ENCODE measurements at regions not wholly inside any gene's neighbourhood (a gene's known extent, or its start where the extent isn't known, plus 50 kb on each side); places are given as distances from the start of the nearest gene placed in this dataset.

DNA sequence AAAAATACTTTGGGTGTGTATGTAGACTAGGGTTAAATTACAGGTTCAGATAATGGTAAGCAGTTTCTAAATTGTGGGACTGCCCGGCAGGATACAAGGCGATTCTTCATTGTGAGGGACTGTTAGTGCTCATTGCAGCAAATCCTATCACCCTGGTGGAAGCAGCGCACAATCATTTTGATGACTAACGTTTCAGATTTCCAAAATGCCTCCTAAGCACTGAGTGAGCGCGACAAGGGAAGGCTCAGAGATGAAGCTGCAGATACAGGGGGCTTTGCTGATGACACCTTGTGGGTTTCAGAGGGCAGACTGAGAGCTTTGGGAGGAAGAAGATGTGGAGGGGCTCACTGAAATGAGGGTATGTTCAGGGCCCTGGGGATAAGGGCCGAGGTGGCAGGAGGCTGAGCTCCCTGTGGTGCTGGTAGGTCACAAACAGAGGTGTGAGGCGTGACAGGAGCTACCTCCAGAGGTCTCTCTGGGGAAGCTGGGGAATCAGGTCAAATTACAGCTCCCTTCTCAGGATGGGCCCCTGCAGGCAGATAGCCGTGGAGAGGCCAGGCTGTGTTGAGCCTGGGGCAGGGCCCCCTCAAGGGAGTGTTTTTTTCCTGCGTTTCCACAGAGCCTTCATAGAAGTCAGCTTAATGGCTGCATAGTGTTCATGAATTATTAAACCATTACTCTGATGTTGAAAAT is 84.5 kb upstream of the FYN start:
- ChIA-PET POLR2A (no interaction called here), CTCF (no interaction called here)

DNA sequence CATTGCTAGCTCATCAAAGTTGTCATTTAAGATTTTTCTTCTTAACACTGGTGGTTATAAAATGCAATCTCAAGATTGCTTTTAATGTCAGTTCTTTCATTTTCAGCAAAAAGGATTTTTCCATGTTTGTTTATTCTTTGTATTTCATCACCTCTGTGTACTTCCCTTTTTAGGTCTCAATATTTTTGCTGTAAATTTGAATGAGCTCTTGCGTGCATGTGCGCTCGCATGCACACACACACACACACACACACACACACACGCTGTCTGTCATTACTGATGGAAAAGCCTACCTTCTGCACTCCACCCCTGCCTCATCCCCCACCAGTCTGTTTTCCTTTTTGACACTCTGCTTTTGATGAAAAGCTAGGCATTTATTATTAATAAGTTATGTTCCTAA is 85.3 kb upstream of the FYN start:
- CTCF ChIA-PET = interaction anchor here (0.6 kb wide), 1 partner anchor 85 kb away, joined by 3 read pairs; the partner anchor contains the start of gene FYN
- POLR2A ChIA-PET = no interaction called here

DNA sequence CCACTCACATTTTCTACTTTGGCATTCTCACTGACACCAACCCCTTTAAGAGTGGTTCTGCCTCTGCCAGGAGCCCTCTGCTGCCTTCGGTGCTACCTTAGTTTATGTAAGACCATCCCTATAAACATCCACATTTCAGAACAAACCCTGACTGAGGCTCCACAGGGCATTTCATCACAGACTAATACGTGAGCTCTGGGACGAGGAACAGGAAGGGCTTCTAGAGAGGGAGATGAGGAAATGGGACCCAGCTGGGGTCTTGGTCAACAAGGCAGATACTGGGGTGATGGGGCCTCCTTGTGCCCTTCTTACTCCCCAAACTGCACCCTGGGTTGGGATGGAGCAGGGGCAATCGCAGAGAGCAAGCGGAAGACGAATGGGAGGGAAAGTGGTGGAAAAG is 86.5 kb upstream of the FYN start:
- CTCF ChIA-PET = interaction anchor here (0.9 kb wide), 1 partner anchor 86 kb away, joined by 3 read pairs; the partner anchor contains the start of gene FYN
- POLR2A ChIA-PET = no interaction called here

DNA sequence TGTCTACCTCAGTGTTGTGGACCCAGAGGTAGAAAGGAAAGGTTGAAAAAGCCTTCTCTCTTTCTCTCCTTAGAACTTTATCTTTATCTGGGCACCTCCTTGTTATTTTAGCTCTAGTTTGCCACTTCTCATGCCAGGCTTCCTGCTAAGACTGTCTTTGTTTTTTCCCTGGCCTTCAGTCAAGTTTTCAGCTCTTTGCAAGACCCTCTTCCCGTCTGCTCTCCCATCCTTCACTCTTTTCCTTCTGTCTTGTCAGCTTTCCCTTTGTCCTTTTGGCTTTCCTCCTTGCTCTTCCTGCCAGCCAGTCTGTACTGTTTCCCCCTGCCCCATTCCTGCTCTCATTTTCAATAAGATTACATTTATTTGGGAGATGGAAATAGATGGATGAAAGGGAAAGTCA is 86.8 kb upstream of the CCN6 start:
- ChIA-PET CTCF (no interaction called here), POLR2A (no interaction called here)

DNA sequence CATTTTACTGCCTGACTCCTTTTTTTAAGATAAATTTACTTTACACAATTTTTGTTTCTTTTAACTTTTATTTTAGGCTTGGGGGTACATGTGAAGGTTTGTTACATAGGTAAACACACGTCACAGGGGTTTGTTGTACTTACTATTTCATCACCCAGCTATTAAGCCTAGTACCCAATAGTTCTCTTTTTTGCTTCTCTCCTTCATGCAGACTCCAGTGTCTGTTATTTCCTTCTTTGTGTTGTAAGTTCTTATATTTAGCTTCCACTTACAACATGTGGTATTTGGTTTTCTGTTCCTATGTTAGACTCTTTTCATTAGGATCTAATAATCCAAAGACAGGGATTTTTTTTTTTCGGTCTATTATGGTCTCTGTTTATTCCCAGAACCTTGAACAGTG is 83.5 kb upstream of the CCN6 start:
- ChIA-PET CTCF (no interaction called here), POLR2A (no interaction called here)

DNA sequence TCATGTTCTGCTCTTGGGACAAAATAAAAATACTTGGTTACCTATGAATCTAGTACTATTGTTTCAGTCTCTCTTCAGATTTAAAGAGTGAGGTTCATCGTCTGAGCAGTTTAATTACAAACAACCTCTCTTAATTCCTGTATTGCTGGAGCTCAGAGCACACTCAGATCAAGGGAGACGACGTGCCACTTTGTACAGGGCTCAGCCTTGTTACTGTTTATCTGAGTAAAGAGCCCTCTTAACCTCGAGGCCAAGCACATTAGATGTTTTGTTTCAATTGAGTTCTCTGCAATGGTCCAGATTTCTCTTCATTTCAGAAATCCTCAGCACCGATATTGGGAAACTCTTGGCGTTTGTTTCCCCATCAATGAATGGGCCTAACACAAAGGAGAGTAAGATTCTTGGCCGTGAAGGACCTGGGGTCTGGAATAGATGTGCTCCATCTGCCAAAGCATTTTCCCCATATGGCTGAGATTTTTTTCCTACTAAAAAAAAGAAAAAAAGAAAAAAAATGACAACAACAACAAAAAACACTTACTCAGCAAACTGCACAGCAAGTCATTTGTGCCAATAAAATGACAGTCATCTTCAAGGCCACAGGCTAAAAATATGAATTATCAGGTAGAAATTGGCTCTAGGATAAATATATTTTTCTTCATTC is 82.6 kb upstream of the CCN6 start:
- POLR2A ChIA-PET = no interaction called here
- CTCF ChIA-PET = interaction anchor here (0.6 kb wide), 1 partner anchor 120 kb away, joined by 3 read pairs; no protein-coding TSS in a partner anchor

DNA sequence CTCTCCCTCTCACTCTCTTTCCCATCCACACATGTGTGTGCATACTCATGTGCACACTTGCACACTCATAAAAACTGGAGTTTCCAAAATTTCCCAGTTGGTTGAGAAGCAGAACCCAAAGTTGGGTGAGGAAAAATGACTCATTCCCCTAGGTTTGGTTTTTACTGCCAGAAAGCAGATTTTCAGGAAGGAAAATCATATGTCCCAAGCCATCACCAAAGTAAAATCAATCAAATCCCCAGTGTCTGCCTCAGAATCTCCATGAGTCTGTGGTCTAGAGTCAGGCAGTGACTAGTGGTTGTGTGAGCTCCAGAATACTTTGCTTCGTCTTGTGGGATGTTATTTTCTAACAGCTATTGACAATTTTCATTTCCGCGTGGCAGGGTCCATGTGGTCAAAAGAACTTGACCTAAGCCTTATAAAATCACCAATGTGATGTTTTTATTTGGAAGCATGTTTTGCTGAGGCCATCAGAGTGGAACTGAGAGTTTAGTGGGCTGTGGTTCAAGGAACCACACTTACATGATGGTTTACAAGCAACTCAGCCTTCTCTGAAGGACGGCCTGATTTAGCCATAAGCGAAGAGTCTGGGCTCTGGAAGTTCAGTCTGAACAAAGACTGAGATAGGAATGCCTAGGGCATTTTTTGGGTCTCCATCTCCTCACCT is 81.9 kb upstream of the CCN6 start:
- ChIA-PET CTCF (interaction anchor here (1.6 kb wide), 1 partner anchor 18 kb away, joined by 6 read pairs; no protein-coding TSS in a partner anchor), POLR2A (no interaction called here)

DNA sequence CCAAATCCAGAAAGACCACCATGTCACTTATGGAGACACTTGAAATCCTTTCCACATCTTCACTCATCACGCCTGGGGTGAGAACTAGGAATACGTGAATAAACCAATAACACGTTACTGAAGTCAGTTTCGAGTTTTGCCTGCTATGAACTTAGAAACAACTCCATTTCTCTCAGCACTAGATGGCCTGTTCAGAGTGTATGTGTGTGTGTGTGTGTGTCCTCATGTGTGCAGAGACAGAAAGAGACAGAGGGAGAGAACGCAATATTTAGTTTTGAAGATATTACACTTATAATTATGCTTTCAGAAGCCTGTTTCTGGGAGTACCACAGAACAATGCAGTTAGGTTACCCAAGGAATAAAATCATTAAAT is 81.2 kb upstream of the CCN6 start:
- POLR2A ChIA-PET = interaction anchor here (0.6 to 1.5 kb wide), 3 partner anchors 20 to 114 kb away, joined by 3 to 4 read pairs (median 3); no protein-coding TSS in a partner anchor
- CTCF ChIA-PET = interaction anchor here (1.1 to 1.6 kb wide), 2 partner anchors 17 to 20 kb away, joined by 3 to 6 read pairs; no protein-coding TSS in a partner anchor

DNA sequence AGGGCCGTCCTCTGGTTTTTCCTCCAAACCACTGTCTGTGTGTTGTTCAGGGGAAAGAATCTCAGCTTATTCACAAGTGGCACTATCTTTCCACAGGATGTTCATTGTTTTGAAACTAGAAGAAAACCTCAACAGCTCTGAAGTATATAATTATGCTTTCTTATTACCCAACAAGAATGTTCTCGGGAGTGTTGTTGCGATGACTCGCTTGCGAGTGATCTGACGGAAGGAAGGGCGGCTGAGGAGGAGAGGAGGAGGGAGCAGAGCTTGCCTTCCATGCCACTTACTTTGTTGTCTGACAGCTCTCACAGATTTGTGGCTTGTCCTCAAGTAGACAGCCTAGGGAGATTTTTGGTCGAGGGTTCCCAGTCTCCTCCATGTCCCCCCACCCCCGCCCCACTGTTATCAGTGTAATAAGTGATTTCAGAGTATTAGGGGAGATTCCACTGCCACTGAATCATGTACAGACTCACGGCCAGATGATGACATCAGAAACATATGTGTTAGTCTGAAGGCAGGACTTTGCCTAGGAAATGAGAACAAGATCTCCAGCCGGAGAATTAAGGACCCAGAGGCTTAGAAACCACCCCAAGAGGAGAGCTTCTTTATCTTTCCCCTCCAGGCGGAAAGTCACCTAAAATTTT is 80.7 kb upstream of the CCN6 start:
- CTCF ChIA-PET = interaction anchor here (1.1 to 1.6 kb wide), 3 partner anchors 12 to 19 kb away, joined by 3 to 6 read pairs (median 3); no protein-coding TSS in a partner anchor
- POLR2A ChIA-PET = interaction anchor here (0.6 to 1.5 kb wide), 3 partner anchors 19 to 115 kb away, joined by 3 to 4 read pairs (median 3); no protein-coding TSS in a partner anchor

DNA sequence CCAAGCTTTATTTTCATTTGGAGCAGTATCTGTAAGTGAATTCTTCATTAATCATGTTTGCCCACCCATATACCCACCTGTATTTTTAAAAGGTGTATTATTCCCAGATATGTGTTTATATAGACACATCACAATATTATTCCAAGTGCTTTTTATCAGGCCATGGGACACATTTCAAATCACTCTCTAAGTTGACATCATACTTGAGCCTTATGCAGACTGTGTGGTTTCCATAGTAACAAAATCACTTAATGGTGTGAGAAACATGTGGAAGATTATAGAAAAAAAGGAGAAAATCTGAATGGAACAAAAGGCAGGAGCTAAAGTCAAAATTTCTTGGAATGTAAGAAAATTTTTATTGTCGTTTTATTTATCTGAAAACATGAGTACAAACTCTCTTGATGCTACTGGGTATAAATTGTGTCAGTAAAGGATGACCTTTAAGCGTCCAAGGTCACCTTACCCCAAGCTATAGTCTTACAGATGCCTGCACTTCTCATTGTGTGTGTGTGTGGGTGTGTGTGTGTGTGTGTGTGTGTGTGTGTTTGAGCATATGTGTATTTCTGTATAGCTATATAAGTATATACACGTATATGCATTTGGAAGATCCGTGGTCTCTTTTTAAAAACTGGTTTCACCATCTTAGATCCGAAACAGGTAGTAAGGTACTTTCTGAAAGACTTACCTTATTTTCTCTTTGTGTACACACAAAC is 79.8 kb upstream of the CCN6 start:
- CTCF ChIA-PET = interaction anchor here (1.1 to 1.3 kb wide), 3 partner anchors 11 to 283 kb away, joined by 3 read pairs; no protein-coding TSS in a partner anchor
- POLR2A ChIA-PET = interaction anchor here (1.2 to 1.5 kb wide), 2 partner anchors 18 to 116 kb away, joined by 3 read pairs; no protein-coding TSS in a partner anchor

DNA sequence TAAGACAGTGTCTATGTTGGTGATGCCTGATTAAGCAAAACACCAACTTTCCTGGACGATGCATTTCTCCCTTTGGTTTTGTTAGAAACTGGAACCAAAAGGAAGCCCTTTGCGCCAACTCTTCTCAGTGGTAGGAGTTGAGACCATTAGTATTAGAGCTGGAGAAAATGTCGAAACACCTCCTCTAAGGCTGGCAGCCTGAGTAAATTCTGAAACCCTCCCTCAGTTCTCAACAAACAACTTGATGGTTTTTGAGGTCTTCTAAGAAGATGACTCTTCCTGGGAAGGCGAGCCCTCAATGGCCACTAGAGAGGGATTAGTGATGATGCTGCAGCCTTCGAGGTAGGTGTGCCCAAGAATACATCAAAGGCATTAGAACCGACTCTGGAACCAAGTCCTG is 78.4 kb upstream of the CCN6 start:
- CTCF ChIA-PET = interaction anchor here (0.8 to 1.3 kb wide), 2 partner anchors 13 to 284 kb away, joined by 3 read pairs; no protein-coding TSS in a partner anchor

DNA sequence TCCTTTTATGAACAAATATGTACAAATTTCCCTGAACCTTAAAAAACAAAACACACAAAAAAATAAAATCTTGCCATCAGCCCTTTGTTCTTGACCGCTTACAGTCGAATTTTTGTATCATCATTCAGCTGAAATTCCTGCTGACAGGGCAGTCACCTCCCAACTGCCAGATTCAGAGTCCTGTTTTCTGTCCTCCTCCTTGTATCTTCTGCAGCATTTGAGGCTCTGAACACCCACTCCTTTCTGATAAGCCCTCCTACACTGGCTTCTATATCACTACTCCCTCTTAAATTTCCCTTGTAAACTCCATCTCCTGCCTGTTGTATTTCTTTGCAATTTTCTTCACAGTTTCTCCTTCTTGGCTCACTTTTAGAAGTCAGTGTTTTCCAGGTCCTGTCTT is 77.8 kb upstream of the CCN6 start:
- ChIA-PET POLR2A (no interaction called here), CTCF (no interaction called here)

More for the DNA sequence above, 78.4 kb upstream of the CCN6 start:
- POLR2A ChIA-PET = interaction anchor here (0.6 kb wide), 1 partner anchor 192 kb away, joined by 3 read pairs; no protein-coding TSS in a partner anchor

DNA sequence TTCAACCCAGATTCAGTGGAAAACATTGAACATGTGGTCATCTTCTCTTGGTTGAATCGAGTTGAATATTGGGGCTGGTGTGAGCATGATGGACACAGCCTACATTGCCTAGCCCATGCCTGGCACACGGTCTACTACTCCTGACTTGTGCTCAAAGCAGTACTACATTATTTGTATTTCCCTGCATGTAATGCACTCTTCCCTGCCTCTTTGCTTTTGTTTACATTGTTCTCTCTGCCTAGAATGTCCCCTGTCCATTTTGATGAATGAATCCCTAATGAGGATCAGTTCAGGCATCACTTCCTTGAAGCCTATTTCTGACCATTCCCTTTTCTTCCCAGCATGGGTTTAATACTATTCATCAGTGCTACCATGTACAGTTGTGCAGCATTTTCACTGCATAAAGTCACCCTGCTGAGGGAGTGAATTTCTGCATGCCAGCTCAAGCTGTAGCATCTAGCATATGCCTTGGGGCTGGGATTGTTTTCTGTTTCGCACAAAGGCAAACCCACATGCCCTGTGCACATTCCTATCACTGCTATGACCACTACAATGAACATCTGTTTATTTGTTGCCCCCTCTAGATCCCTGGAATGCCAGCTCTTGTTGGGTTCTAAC is 75.3 kb upstream of the CCN6 start:
- POLR2A ChIA-PET = no interaction called here
- CTCF ChIA-PET = no interaction called here

DNA sequence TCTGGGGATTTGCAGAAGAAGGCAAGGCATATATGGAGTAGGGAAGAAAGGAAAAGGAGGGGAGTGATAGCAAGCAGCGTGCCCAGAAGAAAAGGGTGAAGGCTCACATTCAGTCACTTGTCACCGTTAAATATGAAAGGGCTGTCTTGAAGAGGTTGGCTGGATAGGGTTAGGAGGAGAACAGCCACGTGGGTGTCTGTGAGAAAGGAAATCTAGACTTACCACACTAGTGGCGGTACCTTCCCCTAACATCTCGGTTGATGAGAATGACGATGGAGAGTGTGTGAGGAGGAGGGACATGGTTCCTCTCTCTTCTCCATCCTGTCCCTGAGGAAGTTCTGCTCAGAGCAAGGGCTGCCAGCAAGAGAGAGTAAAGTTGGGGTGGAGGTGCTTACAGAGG is 74.3 kb upstream of the CCN6 start:
- CTCF ChIA-PET = no interaction called here
- POLR2A ChIA-PET = no interaction called here

DNA sequence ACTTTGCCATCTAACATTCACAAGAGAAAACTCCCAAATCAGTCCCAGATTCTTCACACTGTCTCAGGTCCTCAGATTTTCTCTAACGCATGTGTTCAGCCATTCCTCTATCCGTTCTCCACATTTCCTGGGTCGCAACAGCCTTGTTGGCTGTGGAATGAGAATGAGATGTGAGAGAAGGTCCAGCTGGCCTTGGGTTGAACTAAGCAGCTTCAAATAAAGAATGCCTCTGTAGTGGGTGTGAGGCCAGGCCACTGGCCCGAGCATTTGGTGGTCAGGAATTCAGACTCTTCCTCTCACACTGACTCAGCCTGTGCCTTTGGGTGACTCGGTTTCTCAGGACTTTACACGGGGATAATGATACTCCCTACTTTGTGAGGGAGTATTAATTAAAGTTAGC is 73.8 kb upstream of the CCN6 start:
- ChIA-PET POLR2A (no interaction called here), CTCF (no interaction called here)

DNA sequence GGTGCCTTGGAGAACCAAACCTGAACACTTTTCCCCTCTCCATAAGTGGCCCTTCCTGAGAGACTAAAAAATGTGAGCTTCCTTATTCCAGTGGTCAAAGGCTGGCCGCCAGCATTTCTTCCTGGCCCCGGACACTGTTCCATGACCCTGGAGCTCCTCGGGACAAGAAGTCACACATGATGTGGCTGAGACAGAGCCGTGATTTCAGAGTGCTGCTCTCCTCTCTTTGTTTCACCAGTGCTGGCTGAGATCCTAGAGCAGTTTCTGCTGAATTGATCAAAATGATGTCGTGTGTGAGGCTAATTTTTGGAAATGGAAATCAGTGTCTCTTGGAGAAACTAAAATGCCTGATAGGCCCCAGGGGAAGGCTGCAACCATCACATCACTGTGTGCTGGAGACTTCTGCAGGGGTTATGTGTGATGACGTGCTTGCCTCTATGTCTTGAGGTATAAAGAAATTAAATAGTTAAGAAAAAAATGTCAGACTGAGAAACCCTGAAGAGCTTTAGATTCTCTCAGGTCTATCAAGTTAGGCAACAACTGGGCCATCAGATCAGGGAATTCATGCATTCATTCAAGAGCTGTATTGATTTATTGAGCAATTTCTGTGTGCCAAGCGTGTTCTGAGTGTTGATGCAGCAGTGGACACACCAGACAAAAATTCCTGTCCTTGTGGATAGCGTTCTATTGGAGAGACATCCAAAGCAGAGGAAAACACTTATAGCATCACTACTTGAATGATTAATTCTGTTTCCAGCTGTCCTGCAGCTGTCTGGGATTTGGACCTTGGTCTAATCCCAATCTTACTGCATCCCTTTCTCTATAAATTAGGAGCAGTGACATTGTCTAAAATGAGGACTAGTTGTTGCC is 72.7 kb upstream of the CCN6 start:
- ChIA-PET POLR2A (no interaction called here), CTCF (interaction anchor here (0.6 to 0.7 kb wide), 2 partner anchors 16 to 1144 kb away, joined by 3 read pairs; no protein-coding TSS in a partner anchor)

DNA sequence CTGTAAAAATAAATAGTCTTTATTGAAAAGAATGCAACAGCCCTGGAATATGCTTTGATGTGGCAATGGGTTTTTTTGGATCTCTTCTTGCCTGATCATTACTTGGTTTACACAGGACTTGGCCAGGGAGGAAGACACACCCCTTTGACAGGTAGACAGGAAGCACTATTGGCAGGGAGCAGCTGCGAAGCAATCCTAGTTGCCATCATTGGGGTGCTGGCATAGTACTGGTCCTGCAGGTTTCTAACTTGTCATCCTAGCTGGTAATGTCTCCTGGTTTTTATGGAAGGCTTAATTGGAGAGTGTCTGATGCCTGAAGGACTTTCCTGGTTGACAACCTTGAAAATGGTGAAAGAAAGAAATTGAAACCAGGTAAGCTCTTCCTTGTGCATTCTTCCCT is 71.2 kb upstream of the CCN6 start:
- ChIA-PET CTCF (no interaction called here), POLR2A (interaction anchor here (0.6 kb wide), 1 partner anchor 171 kb away, joined by 5 read pairs; no protein-coding TSS in a partner anchor)

DNA sequence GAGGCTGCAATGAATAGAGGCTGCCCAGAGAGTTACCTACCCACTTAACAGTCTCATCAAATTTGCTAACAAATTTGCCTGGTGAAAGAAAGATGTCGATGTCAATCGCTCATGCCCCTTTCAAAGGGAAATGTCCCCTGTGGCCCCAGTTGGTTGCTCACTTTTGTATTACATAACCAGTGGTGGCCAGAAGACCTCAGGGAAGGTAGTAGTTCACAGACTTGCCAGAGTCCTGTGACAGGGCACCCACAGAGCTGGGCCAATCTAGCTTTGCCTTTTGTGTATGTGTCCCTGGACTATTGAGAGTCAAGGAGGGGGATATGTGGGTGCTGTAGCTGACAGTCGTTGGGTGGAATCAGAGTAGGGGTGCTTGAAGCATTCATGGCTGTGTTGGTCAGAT is 70.7 kb upstream of the CCN6 start:
- ChIA-PET POLR2A (no interaction called here), CTCF (no interaction called here)

Measured in activated CD8-positive, alpha-beta memory T cell treated with anti-CD3 and anti-CD28 coated beads for 36 hours (primary cell).